ENCODE measurements at regions not wholly inside any gene's neighbourhood (a gene's known extent, or its start where the extent isn't known, plus 50 kb on each side); places are given as distances from the start of the nearest gene placed in this dataset.
"Not testable (repeated sequence)": the region's sequence is repeated elsewhere in the genome, so short reads cannot be mapped to it uniquely, and the experiment has no call there.

DNA sequence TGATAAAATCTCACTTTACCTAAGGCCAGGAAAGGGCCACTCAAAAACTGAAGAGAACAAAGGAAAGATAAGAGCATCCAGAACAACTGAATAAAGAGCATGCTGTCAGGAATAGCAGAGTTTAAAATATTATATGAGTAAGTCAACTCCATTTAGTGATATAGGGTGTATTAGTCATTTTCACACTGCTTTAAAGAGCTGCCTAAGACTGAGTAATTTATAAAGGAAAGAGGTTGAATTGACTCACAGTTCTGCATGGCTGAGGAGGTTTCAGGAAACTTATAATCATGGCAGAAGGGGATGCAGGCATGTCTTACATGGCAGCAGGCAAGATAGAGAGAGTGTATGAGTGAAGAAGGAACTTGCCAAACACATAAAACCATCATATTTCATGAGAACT, 778.0 kb upstream of the NECTIN3 start:
- in situ Hi-C loops (cut with HindIII; ENCODE audit: low sequenced_read_pairs): no loop called here

DNA sequence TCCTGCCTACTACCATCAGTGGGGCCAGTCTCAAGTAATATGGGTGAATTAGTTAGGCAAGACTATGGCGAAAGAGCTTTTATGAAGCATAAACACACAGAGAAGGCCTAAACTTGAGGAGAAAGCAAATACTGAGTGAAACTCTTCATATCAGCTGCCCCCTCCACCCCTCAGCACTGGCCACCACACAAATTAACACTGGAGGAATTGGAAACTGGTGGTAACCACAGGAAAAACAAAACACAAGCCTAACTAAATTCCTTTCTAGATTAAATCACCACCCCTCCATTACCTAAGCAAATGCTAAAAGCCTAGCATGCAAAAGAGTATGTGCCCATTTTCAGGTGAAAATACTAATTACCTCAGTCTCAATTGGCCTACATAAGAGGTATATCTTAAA, 774.7 kb upstream of the NECTIN3 start:
- in situ Hi-C loops (cut with HindIII; ENCODE audit: low sequenced_read_pairs): no loop called here

DNA sequence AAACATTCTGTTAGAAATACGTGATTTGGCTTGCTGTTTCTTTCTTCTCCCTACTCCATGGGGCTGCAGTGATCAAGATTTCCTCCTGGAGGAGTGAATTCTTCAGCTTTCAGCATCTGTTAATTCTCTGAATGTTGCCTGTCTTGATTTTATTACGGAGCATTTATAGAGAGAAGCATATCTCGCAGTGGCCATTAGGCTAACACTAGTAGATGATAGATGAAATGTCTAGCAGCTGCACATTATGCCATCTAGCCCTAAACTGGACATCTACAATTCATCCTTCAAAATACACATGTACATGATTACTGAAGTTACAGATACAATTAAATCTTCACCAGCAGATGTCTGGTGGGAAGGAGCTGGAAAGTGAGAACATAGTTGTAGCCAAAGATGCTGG, 769.8 kb upstream of the NECTIN3 start:
- in situ Hi-C loops (cut with HindIII; ENCODE audit: low sequenced_read_pairs): no loop called here

GRCh38 chr3:110307065-110307809, 764.4 kb upstream of the NECTIN3 start:
- in situ Hi-C loops (cut with HindIII; ENCODE audit: low sequenced_read_pairs): no loop called here

DNA sequence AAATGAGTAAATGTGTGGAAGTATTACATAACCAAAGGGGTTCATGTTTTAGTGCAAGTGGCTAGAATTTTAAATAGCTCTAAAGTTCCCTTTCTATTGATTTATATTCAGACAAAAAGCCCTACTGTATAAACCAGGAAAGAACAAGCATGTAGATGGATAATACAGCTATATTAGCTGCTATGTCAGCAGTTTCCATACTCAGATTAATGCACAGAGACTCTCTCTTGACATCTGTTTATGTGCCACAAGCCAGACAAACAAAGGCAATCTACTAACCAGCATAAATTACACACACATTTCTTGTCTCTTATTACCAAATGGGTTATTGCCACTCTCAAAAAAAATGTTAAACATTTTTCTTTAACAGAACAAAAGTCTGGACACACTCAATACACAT, 760.1 kb upstream of the NECTIN3 start:
- in situ Hi-C loops (cut with HindIII; ENCODE audit: low sequenced_read_pairs): no loop called here

GRCh38 chr3:110314512-110315114, 757.0 kb upstream of the NECTIN3 start:
- in situ Hi-C loops (cut with HindIII; ENCODE audit: low sequenced_read_pairs): no loop called here

- in situ Hi-C loops (cut with HindIII; ENCODE audit: low sequenced_read_pairs): no loop called here
Measured at GRCh38 chr3:110318108-110318507, 753.5 kb upstream of the NECTIN3 start.

DNA sequence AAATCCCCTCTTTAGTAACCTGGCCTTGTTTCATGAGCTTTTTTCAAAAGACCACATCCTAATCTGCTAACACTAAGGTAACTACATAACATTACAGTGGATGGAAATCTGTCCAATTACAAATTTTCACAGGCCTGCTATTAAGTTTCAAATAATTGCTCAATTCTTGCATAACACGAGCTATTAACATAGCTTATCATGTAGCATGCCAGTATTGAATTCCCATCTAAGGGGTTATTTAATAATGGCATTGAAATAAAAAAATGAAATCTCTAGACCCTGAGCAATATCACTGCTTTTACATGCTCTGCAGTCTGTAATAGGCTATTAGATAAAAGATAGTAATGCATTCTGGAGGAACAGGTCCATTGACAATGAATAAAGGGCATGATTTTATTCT, 748.3 kb upstream of the NECTIN3 start:
- in situ Hi-C loops (cut with HindIII; ENCODE audit: low sequenced_read_pairs): no loop called here

DNA sequence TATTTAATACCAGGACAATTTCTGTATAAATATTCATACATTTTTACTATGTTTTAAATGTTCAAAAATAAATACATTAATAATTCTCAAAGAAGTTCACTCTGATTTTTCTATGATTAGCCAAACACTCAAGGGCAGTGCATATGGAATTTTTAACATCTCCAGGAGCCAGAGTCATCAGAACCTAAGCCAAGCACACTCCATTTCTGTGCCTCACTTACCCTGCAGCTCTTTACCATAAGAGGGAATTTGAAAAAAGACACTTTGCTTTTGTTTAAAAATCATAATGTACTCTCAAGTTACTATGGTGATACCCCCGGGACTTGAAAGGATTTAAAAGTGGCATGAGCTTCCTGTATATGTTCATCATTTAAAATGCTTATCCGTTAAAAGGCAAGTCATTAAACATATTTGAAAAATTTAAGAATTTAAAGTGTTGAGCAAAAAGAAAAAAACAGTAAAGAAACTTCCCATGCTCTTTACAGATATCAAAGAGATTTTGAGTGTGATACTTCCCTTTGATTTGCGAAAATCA, 747.4 kb upstream of the NECTIN3 start:
- in situ Hi-C loops (cut with HindIII; ENCODE audit: low sequenced_read_pairs): no loop called here

DNA sequence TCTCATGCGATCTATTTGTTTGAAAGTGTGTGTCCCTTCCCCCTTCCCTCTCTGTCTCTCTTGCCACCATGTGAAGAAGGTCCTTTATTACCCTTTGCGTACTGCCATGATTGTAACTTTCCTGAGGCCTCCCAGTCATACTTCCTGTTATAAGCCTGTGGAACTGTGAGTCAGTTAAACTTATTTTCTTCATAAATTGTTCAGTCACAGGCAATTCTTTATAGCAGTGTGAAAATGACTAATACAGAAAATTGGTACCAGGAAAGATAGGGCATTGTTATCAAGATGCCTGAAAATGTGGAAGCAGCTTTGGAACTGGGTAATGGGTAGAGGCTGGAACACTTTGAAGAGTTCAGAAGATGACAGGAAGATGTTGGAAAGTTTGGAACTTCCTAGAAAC, 743.7 kb upstream of the NECTIN3 start:
- in situ Hi-C loops (cut with HindIII; ENCODE audit: low sequenced_read_pairs): no loop called here

GRCh38 chr3:110331562-110331961, 740.1 kb upstream of the NECTIN3 start:
- in situ Hi-C loops (cut with HindIII; ENCODE audit: low sequenced_read_pairs): not testable (repeated sequence)

GRCh38 chr3:110332629-110333028, 739.0 kb upstream of the NECTIN3 start:
- in situ Hi-C loops (cut with HindIII; ENCODE audit: low sequenced_read_pairs): no loop called here

DNA sequence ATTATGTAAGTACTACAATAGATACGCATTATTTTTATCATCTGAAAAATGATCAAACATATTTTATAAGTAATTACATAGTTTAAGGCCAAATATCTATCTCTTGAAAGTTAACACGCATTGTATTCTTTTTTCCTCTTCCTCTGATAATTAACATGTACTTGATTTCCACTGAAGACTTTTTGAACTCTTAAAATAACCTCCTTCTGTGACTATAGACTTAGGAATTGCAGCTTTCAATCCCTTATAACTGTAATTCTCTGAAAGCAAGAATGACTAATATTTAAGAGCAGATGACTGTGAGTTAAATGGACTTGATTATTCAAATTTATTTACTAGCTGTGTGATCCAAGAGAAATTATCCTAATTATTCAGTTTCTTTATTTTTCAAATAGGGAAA, 730.6 kb upstream of the NECTIN3 start:
- in situ Hi-C loops (cut with HindIII; ENCODE audit: low sequenced_read_pairs): no loop called here

- in situ Hi-C loops (cut with HindIII; ENCODE audit: low sequenced_read_pairs): no loop called here
Measured at GRCh38 chr3:110343376-110343775, 728.2 kb upstream of the NECTIN3 start.

DNA sequence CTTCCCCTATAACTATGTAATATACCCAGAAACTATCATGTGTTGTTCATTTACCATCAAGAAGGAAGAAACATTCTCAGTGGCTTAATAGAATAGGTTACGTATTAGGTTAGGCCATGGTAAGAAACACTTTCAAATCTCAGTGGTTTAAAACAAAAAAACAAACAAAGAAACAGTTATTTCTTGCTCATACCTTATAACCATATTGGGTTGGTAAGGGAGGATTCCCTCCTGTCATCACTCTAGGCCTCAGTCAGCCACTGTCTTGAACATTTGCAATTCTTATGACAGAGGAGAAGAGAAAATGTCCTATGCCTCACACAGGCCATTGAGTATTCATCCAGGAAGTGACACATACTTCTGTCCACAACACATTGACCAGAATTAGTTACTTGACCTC, 727.7 kb upstream of the NECTIN3 start:
- in situ Hi-C loops (cut with HindIII; ENCODE audit: low sequenced_read_pairs): no loop called here

- in situ Hi-C loops (cut with HindIII; ENCODE audit: low sequenced_read_pairs): no loop called here
Measured at GRCh38 chr3:110344487-110344886, 727.1 kb upstream of the NECTIN3 start.

GRCh38 chr3:110344897-110345767, 726.5 kb upstream of the NECTIN3 start:
- in situ Hi-C loops (cut with HindIII; ENCODE audit: low sequenced_read_pairs): no loop called here

DNA sequence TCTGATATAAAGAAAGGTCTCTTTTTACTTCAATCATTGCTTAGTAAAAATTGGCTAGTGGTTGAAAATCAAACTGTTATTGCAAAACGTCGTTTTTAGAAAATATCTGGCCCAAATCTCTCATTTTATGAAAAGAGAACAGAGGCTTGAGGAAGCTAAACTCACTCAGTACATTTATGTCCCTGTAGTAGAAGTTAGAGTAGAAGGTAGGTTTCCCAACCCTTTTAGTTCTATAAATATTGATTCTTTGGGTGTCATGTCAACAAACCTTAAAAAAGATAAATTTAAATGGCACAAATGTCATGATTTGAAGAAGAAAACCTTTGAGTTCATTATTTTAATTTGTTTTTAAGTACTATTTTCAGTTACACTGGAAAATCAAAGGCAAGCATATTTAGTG, 722.3 kb upstream of the NECTIN3 start:
- in situ Hi-C loops (cut with HindIII; ENCODE audit: low sequenced_read_pairs): no loop called here

- in situ Hi-C loops (cut with HindIII; ENCODE audit: low sequenced_read_pairs): no loop called here
Measured at GRCh38 chr3:110352841-110353604, 718.6 kb upstream of the NECTIN3 start.

- in situ Hi-C loops (cut with HindIII; ENCODE audit: low sequenced_read_pairs): no loop called here
Measured at GRCh38 chr3:110362751-110363150, 708.9 kb upstream of the NECTIN3 start.

GRCh38 chr3:110367289-110367688, 704.3 kb upstream of the NECTIN3 start:
- in situ Hi-C loops (cut with HindIII; ENCODE audit: low sequenced_read_pairs): not testable (repeated sequence)
